NT2/D1 (cell line): ENCODE measurements at regions not wholly inside any gene's neighbourhood (a gene's known extent, or its start where the extent isn't known, plus 50 kb on each side); places are given as distances from the start of the nearest gene placed in this dataset.

Experiments
- SUZ12 ChIP-seq: IDR thresholded peaks from 2 replicates; pipeline ENCODE4 v1.6.1; 2011; ENCODE audit not compliant: insufficient read length, insufficient read depth; ENCODE audit errors: extremely low read depth
- YY1 ChIP-seq: IDR thresholded peaks from 2 replicates; pipeline ENCODE4 v1.6.1; 2011; ENCODE audit not compliant: insufficient read length, insufficient read depth
- ZNF274 ChIP-seq: IDR thresholded peaks from 2 replicates; pipeline ENCODE4 v1.6.1; 2011; ENCODE audit warnings: mild to moderate bottlenecking, low read depth, low read length

DNA sequence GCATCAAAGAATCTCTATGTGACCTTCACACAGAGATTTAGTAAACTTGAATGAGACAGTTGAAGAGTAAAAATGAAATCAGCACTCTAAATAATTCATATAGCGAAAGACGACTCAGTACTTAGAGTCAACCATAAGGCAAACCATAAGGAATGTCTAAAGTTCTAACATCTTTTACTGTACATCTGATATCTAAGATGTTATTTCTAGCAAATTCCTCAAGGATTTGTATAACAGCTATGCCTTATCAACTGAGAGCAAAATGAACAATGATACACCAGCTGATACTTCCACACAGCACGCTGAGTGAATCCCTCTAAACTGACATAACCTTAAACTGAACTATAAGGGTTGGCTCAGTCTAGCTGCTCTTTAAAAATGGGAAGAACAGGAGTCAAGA lies 760.3 kb downstream of the EFNA5 start:
- TF ChIP-seq ZNF274 (no peak), YY1 (no peak), SUZ12 (no peak)
